SK-N-DZ (cell line): ENCODE measurements at regions not wholly inside any gene's neighbourhood (a gene's known extent, or its start where the extent isn't known, plus 50 kb on each side); places are given as distances from the start of the nearest gene placed in this dataset.

Experiments
- DNase-seq: peaks from one replicate; pipeline ENCODE4 v3.0.0-alpha.2; 2015; ENCODE audit warnings: low spot score

DNA sequence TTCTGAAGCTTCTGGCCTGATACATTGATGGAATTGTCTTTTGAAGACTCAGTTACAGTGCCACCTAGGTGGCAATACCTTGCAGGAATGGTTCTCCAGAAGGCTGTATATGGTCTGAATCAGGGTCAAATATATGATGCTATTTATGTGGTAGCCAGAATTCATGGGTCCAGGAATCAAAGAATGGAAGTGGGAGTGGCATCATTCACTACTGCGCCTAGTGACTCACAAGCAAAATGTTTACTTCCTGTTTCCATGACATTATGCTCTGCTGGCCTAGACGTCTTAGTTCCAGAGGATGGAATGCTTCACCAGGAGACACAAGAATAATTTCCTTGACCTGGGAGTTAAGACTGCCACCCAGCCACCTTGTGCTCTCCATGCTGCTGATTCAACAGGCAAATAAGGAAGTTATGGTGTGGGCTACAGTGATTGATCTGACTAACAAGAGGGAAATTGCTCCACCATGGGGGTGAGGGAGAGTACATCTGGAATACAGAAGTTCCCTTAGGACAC, 491.8 kb downstream of the ETS1 start:
- no peak for DNase-seq

DNA sequence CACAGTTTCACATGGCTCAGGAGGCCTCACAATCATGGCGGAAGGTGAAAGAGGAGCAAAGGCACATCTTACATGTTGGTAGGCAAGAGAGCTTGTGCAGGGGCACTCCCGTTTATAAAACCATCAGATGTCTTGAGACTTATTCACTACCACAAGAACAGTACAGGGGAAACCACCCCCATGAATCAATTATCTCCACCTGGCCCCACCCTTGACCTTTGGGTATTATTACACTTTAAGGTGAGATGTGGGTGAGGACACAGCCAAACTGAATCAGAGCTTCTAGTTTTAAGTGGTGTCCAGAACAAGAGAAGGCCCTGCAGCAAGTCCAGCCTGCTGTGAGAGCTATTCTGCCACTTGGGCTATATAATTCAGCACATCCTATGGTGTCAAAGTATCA, 493.7 kb downstream of the ETS1 start:
- no peak for DNase-seq

DNA sequence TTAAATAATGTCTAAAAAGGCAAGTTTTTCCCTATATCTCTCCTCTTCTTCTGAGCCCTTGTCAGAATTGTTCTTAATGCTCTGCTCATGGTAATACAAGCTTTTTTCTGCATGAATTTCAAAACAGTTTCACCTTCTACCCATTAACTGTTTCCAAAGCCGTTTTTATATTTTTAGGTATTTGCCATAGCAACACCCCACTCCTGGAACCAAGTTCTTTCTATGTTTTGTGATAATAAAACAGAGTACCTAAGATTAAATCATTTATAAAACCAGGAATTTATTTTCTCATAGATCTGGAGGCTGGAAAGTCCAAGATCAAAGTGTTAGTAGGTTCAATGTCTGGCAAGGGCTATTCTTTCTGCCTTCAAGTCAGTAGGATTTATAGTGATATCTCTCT, 497.4 kb downstream of the ETS1 start:
- DNase-seq, result no peak

DNA sequence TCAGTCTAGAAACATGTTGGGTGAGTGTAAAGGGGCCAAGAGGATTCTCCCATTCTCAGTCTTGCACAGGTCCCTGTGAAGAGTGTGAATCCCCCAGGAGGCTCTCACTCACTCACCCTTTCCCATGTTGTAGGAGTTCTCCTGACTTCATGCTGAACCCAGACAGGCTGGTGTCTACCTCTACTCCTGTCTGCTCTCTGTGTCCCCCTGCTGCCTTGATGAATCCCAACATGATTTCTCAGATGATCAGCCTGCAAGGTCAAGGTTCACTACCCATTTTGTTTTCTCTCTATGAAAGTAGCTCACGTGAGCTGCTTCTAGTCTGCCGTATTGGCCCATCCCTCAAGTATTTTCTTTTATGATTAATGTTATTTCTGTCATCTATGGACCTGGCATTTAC, 500.6 kb downstream of the ETS1 start:
- no peak for DNase-seq

DNA sequence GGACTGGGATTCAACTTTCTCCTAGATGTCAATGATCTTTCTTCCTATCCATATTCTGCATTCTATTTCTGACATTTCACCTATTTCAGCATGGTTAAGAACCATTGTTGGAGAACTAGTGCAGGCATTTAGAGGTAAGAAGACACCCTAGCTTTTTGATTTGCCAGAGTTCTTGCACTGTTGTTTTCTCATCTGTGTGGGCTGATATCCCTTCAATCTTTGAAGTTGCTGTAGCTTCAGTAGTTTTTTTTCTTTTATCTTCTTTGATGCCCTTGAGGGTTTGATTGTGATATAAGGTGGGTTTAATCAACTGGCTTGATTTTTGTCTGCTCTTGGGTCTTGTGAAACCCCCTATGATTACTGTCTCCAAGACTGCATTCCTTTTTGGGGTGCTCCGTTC, 502.1 kb downstream of the ETS1 start:
- DNase-seq, result no peak

DNA sequence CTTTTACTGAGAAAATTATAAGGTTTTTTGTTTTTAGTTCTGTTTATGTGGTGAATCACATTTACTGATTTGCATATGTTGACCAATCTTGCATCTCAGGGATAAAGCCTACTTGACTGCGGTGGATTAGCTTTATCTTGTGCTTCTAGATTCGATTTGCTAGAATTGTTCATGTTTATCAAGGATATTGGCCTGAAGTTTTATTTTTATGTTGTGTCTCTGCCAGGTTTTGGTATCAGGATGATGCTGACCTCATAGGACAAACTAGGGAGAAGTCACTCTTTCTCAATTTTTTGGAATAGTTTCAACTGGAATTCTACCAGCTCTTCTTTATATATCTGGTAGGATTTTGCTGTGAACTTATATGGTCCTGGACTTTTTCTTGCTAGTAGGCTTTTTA, 504.8 kb downstream of the ETS1 start:
- DNase-seq, result no peak

DNA sequence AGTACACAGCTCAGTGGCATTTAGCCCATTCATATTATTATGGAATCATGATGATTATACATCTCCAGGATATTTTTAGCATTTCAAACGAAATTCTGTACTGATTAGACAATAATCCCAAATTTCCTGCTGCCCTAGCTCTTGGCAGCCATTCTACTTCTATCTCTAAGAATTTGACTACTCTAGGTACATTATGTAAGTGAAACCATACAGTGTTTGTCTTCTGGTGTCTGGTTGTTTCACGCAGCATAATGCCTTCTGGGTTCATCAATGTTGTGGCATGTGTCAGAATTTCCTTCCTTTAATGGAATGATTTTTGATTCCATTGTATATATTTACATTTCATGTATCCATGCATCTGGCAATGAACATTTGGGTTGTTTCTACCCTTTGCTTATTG, 517.7 kb downstream of the ETS1 start:
- no peak for DNase-seq

DNA sequence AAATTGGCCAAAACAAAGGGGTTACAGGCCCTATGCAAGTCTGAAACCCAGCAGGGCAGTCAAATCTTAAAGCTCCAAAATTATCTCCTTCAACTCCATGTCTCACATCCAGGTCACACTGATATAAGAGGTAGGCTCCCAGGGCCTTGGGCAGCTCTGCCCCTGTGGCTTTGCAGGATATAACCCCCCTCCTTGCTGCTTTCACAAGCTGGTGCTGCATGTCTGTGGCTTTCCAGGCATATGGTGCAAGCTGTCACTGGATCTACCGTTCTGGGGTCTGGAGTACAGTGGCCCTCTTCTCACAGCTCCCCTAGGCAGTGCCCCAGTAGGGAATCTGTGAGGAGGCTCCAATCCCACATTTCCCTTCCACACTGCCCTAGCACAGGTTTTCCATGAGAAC, 519.6 kb downstream of the ETS1 start:
- DNase-seq, result no peak

DNA sequence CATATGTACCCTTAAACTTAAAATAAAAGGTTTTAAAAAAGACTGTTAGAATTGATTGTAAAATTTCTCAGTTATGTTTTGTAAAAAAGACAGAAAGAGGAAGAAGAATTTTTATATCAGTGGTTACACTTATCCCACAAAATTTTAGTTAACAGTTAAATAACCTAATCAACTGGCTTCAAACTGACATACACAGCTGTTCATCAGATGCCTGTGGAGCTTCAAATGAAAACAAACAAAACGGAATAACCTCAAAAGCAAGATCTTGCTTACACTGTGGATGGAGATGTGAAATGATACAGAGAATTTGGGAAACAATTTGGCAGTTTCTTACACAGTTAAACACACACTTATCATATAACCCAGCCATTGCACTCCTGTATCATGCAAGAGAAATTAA, 521.0 kb downstream of the ETS1 start:
- DNase-seq, result no peak

DNA sequence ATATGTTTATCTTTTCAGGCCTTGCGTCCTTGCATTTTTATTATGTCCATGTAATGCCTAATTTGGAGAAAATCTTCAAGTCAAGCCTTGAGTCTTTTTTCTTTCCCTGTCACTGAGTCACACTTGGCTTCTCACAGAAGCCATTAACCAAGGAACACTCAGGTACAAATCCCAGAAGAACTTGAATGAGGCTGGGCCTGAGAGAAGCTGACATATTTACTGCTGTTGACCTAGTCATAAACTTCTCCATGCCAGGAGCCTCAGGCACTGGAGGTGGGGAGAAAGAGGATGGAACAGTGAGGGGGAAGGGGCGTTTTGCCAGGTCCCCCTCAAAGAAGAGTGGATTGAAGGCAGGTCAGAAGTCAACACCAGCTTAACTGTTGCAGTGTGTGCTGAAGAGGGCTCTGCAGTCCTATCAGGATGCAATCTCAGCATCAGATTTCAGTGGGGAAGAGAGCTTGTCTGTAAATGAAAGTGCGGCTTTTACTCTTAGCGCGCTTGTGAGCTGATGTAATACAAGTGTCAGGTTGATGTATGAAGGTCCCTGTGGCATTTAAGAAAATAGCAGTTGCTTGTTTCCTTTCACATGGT, 526.0 kb downstream of the ETS1 start:
- peak; percentile 19 for DNase-seq

DNA sequence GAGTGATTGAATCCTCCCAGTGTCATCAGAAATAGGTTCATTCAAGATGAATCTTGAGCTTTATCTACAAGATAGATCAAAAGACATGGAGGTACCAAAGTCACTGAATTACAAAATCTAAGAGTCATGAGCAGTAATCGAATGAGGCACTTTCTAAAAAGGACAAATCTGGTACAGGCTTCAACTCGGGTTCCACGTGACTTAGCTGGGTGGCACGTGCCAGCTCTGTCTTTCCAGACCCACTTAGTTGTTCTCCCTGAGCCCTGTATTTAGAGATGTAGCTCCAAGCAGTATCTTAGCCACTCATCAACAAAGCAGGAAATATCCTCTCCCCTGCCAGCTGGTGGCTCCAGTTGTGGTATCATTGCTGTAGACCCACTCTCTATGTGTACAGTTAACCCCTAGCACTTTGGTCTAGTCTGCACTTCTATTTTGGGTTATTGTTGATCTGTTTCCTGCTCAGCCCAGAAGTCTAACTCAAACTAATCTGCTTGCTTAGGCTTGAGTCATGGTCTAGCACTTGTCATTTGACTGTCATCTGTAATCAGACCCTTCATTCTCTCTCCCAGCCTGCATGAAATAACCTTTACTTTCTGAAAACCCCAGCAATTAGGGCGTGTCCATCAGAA, 528.7 kb downstream of the ETS1 start:
- DNase-seq, result no peak

DNA sequence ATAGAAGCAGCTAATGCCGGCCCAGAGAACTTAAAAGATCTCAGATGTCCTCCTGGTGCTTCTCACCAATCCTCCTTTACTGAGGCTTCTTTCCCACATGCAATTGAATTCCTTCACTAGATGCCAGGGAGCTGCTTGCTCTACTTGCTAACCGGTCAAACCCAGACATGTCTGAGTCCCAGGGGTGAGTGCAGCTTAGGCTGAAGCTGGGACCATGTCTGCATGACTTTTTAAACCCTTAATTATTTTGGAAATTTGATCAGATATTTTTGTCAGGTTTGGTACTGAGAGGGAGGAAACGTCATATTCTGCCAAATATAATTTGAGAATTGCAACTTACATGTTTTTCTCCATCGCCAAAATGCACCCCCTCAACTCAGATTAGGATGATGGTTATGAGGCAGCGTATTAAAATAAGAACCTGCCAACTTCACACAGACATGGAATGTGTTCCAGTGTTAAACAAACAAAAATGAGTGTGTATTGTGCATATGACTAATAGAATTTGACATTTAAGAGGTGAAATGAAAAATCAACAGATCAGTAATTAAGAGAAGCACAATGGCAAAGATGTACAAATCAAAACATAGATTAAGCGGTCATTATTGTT, 529.5 kb downstream of the ETS1 start:
- DNase-seq, result no peak

DNA sequence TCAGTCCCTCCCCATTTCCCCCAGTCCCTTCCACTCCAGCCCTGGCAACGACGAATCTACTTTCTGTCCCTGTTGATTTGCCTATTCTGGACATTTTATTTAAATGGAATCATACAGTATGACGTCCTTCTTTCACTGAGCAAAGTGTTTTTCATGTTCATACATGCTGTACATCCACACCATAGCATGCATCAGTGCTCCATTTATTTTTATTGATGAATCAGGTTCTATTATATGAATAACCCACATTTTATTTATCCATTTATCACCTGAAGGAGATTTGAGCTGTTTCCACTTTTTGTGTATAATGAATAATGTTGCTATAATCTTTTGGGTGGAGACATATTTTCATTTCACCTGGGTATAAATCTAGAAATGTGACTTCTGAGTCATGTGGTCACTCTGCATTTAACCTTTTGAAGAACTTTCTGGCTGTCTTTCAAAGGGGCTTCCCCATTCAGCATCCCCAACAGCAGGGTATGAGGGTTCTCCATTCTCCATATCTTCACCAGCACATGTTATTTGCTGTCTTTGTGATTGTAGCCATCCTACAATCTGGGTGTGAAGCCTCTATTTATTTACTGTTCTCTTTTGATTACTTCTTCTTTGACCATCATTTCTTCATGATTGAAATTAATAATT, 531.7 kb downstream of the ETS1 start:
- DNase-seq, result no peak

DNA sequence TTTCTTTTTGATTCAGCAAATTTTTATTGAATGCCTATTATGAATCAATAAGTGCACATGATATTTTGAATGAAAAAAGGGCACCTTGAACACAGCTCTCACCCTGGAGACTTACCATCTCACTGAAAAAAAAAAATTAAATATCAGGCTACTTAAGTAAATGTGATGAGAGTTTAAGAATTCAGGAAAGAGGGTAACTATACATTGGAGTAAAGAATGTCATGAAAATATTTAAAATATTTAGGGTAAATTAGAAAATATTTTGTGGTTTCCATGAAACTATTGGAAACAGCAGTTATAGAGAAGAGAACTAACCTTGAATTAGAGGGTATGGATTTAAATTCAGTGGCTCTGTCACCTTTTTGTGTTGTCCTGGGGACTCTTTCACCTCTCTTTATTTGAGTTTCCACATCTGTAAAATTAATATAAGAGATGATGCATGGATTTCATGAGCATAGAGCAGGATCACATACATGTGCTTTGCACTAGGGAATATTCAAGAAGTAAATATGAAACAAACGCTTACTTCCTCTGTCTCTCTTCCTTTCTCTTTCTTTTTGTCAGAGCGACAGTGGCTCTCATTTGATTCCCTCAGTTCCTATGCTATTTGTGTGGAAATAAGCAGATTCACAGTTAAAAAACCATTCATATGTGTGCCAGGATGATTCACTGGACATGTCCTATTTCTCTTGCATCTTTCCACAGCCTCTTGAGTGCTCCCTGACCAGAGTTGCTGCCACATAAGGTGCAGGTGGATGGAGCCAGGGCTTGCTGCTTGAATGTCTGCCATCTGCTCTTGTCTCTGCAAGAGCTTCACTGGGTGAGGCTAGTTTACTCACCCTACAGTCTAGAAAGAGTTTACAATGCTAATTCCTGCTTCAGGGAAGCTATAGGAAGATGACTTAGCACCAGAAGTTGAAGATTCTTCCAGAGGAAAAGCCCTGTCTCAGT, 533.1 kb downstream of the ETS1 start:
- no peak for DNase-seq

DNA sequence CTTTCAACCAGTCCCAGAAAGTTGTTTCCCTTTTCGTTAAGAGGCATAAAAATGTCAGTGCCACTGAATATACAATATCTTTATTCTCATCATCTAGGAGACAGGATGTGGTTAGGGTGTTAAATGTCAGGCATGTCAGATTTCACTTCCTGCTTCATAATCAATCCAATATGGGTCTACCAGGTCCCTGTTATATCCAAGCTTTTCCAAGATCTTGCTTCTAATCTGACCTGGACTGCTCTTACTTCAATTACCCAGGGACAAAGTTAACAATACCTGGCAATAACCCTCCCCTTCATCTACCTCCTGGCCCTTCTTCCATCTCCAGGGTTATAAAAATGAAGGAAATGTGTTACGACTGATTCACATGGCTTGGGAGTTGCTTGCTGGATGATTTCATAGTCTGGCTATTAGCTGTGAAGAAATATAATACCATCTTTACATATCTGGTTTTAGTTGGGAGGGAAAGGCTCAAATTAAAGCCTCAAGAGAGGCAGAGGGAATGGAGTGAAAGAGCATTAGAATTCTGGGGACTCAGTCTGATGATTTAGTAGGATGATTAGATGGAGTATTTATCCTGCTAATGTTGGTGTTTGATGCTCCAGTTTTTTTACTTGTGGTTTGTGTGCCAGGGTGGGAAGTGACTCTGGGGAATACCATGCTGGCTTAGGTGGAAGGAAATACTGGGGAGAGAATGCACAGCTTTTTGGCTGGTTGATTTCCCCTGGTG, 534.3 kb downstream of the ETS1 start:
- no peak for DNase-seq

DNA sequence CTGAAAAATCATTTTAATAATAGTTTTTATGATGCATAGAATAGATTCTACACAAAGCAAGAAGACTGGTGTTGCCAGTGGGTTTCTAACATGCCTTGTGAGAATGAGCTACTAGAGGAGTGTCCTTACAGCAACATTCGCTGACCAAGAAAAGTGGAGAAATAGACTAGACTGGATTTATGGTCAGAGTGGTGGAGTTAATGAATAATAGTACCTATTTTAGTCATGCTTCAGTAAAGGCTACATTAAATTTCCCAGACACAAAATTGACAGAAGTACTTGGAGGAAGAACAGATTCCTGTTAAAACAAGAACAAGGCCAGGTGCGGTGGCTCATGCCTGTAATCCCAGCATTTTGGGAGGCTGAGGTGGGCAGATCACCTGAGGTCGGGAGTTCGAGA, 539.2 kb downstream of the ETS1 start:
- DNase-seq, result no peak

DNA sequence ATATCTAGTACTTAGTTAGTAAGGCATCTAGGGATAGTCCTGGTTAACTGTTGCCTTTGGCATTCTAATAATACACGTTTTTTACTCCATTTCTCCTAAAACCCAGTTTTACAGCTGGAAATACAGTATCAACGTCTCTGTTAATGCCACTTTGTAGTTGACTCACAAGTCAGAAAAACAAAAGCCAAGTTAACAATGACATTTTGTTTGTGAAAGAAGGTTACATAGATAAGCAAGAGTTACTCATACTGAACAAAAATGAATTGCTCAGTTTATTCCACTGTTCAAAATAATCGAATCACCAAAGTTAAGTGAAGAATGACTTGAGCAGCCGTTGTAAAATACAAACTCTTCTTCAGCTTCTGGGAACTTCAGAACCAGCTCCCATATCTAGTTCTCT, 540.3 kb downstream of the ETS1 start:
- no peak for DNase-seq

DNA sequence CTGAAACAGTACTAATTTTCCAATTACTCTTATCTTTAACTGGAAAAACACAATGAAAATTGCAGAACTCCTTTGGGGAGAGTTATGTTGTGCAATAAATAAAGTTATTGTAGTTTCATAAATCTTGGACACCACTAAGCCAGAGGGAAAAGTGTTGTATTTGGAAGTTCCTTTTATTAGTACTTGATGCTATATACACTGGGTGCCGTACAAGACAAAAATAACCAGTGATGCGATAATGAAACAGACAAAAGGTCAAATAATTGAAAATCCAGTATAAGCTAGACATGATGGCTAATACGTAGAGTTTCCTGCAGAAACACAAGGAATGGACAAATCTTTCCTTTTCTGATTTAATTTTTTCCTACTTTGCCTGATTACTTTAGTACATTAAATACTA, 541.1 kb downstream of the ETS1 start:
- DNase-seq, result no peak

DNA sequence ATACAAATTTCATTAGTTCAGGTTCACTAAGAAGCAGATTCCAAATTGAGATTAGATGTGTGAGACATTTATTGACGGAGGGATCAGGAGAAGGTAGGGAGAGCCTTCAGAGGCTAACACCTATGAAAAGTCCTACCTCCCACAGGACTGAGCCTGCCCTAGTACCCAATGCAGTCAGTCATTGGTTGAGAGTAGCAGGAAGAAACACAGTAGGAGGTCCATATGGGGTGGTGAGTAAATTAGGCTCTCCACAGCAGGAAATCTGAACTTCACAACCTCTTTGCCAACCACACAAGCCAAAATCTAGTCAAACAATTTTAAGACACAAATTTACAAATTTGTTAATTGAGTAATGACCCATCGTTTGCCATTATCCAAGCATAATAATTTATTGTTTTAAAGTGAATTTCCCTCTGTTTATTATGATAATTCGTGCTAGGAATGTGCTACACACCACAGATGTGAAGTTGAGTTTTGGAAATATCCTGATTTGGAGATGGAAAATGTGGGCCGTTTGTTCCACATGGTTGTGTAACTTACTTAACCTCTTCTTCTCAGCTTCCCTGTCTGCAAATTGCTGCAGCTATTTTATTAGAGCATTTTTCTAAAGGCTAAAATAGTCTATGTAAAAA, 542.1 kb downstream of the ETS1 start:
- no peak for DNase-seq

DNA sequence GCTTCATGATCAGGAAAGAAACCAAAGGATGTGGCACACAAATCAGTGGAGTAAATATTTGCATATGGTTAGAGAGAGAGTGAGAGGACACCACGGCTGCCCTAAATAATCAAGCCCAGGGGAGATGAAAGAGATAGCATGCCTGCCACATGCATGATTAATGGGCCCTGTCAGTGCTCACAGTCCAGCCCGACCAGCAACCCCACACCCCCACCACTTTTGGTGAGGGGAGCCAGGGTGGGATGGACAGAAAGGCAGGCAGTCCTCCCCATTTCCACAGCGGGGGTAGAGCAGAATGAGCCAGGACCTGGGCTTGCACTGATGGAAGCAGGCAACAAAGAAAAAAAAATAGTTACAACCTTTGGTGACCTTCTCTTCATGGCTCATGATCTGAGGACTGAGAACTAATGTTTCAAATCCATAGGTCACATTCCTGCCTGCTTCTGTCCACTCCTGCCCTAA, 545.0 kb downstream of the ETS1 start:
- no peak for DNase-seq
